HEK293T (cell line): ENCODE measurements at regions not wholly inside any gene's neighbourhood (a gene's known extent, or its start where the extent isn't known, plus 50 kb on each side); places are given as distances from the start of the nearest gene placed in this dataset.

Experiments
- BHLHE40 ChIP-seq: fragments of 450-650 bp; IDR thresholded peaks from 2 replicates; pipeline ENCODE4 v1.6.1; 2016; ENCODE audit warnings: mild to moderate bottlenecking, moderate library complexity, borderline replicate concordance
- FOXA1 ChIP-seq: fragments of 450-650 bp; IDR thresholded peaks from 2 replicates; pipeline ENCODE4 v1.6.1; 2016; ENCODE audit warnings: mild to moderate bottlenecking
- FOXK2 ChIP-seq: fragments of 450-650 bp; IDR thresholded peaks from 2 replicates; pipeline ENCODE4 v1.6.1; 2016; ENCODE audit warnings: mild to moderate bottlenecking
- FOXM1 ChIP-seq: fragments of 450-650 bp; IDR thresholded peaks from 2 replicates; pipeline ENCODE4 v1.6.1; 2017; ENCODE audit warnings: mild to moderate bottlenecking, borderline replicate concordance
- HDGF ChIP-seq: fragments of 450-650 bp; IDR thresholded peaks from 2 replicates; pipeline ENCODE4 v1.6.1; 2017; ENCODE audit warnings: antibody characterized with exemption, borderline replicate concordance
- PKNOX1 ChIP-seq: fragments of 450-650 bp; IDR thresholded peaks from 2 replicates; pipeline ENCODE4 v1.6.1; 2016
- SP1 ChIP-seq: fragments of 450-650 bp; IDR thresholded peaks from 2 replicates; pipeline ENCODE4 v1.6.1; 2017
- TARDBP ChIP-seq: fragments of 450-650 bp; IDR thresholded peaks from 2 replicates; pipeline ENCODE4 v1.6.1; 2016

- TF ChIP-seq PKNOX1 = no peak
- no peak for TF ChIP-seq SP1
- TF ChIP-seq FOXK2 = no peak
- no peak for TF ChIP-seq FOXA1
- no peak for TF ChIP-seq TARDBP
- no peak for TF ChIP-seq BHLHE40
- TF ChIP-seq HDGF = no peak
- no peak for TF ChIP-seq FOXM1
Observed at GRCh38 chr4:126037231-126037630, 722.5 kb downstream of the FAT4 start.
